GM21360 (cell line): ENCODE measurements at regions not wholly inside any gene's neighbourhood (a gene's known extent, or its start where the extent isn't known, plus 50 kb on each side); places are given as distances from the start of the nearest gene placed in this dataset.
"Not testable (repeated sequence)": the region's sequence is repeated elsewhere in the genome, so short reads cannot be mapped to it uniquely, and the experiment has no call there.

Experiments
- ATAC-seq: cut with Tn5 transposase; IDR thresholded peaks from one replicate; pipeline ENCODE4 v1.9.1; 2021; ENCODE audit warnings: mild to moderate bottlenecking, moderate library complexity; ENCODE audit not compliant: unreplicated experiment

DNA sequence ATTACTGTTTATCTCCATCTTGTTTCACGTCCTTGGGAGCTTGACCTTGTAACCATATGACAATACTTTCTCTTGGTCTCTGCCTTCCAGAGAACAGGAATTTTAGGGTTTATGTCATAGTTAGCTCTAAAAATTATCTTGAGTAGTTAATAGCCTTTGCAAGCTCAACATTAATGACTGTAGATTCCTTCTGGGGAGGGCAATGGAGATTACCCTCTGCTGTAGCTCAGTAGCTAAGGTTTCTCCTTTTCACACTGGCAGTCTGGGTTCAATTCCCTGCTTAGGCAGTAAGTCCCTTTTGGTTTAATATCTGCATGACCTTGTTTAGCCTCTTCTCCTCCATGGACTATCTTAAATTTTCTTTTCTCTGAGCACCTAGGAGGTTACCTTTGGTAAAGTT, 181.7 kb upstream of the GPR101 start:
- ATAC-seq: no peak

DNA sequence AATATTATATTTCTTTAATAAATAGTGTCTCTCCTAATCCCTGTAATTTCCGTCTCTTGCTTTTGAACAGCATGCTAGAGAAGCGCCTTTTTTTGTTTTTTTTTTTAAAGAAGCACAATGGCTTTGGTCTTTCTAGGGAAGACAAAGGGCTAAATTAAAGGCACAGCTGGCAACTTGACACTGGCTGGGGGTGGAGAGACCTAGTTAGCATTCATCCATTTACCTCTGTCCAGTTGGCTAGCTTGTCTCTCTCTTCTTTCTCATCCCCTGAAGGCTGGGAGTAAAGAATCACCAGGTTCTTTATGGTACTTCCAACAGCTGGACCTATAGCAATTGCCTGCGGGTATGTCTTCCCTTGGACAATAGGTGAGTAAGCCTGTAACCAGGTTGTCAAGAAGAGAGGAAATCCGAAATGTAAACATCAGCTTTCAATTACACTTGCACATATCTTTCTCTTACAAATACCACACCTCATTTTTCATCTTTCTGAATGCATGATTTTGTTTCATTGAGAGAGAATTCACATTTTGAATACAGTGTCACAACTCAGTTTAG, 178.4 kb upstream of the GPR101 start:
- no peak for ATAC-seq

DNA sequence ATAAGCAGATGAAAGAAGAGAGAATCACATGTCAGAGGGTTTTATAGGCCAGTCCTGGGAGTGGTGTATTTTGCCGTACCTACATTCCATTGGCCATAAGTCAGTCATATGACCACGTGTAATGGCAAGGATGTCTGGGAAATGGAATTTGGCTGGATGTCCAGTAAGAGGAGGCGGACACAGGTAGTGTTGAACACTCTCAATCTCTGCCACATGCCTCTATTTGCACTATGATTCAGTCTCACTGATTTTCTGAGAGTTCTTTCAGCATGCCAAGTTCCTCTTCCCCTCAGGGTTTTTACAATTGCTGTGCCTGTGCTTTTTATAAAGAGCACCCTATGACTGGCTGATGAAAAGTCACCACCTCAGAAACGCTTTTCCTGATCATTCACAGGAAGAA, 164.2 kb upstream of the GPR101 start:
- no peak for ATAC-seq

DNA sequence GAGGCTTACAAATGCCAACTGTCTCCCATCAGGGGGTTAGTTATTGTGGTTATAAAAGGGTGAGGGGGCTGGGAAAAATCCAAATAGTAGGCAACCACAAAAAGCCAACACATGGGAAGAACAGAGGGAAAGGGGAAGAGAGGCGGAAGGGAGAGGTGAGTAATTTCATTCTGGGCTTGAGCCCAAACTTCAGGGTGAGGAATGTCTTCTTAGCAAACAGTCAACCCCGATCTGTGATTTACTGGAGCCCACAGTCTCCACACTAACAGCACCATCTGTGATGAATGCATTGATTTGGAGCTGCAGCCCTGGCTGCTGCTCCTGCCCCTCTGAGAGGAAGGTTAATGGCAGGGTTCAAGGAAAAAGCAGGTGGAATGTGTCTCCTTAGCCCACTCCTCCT, 162.2 kb upstream of the GPR101 start:
- ATAC-seq: no peak

- no peak for ATAC-seq
Observed at GRCh38 chrX:137195296-137195695, 161.5 kb upstream of the GPR101 start.

GRCh38 chrX:137194164-137194563, 160.4 kb upstream of the GPR101 start:
- ATAC-seq: peak; percentile 93

- no peak for ATAC-seq
Observed at GRCh38 chrX:137187540-137187939, 153.7 kb upstream of the GPR101 start.

GRCh38 chrX:137178392-137178791, 144.6 kb upstream of the GPR101 start:
- no peak for ATAC-seq

DNA sequence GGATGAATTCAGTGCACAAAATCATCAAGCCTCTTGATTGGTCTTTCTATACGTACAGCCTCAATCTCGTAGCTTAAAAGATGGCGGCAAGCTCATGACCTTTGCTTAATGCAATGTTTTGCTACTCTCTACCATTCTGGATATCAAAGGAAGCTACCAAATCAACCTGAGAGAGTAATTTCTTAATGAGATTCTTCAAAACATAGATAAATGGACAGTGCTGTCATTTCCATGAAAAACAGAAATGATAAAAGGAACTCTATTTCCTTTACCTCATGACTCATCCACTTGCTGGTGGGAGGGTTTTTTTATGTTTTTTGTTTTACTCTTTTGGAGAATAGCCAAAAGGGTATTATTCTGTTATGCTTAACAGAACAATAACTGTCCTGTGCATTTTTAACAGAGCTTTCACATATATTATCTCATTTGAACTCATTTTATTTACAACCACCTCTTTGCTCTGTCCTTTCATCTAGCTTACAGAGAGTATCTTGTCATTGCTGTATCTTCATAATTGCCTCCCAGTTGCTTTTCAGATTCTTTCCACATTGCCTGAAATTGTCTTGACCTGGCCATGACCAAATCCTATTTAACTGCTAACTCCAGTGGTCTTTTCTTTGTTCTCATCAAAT, 138.6 kb upstream of the GPR101 start:
- ATAC-seq: no peak

GRCh38 chrX:137171626-137172025, 137.8 kb upstream of the GPR101 start:
- ATAC-seq: no peak

DNA sequence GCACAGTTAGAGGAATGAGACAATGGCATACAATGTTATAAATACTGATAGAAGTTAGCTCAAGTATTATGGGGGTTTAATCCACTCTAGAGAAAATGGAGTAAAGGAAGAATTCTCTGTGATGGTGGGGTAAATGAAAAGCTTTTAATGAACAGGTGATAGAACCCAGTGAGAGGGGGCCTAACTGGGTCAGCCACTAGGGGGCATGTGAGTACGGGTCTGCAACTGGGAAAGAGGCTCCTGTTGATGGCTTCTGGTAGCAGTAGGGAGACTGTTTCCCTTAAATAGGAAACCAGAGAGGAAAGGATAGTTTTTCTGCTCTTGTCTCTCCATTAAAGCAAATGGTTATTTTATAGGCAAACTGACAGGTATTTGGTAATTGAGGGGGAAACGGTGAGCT, 132.8 kb upstream of the GPR101 start:
- ATAC-seq: no peak

GRCh38 chrX:137164329-137164728, 130.5 kb upstream of the GPR101 start:
- ATAC-seq: no peak

DNA sequence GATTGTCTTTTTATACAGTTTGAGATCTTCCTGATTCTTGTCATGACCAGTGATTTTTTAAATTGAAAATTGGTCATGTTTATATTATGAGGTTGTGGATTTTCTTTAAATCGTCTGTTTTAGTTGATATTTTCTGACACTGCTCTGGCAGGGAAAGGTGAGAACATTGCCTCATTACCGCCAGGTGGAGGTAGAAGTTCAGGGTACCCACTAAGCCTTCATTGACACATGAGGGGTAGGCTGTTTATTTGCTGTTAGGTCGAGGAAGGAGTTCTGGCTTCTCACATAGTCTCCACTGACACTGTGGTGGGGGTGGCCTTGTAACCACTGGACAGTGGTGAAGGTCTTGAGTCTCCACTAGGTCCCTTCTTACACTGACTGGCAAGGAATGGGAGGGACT, 117.6 kb upstream of the GPR101 start:
- no peak for ATAC-seq

DNA sequence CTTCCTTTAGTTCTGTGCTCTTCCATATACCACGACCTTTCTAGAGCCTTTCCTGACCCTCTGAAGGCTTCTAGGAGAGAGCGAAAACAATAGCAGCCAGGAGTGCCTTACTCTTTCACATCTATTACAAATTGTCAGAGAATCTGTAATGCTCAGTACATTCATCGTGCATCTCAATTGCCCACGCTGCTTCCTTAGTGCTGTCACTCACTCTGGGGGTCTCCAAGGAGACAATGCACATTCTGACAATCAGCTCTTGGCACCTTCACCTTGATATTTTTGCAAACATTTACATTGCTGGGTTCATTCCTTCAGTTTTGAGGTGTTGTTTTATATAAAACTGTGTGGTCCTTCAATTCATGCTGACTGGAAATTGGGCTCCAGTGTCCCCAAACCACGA, 110.1 kb upstream of the GPR101 start:
- ATAC-seq: no peak

GRCh38 chrX:137122651-137123050, 88.9 kb upstream of the GPR101 start:
- ATAC-seq: not testable (repeated sequence)

DNA sequence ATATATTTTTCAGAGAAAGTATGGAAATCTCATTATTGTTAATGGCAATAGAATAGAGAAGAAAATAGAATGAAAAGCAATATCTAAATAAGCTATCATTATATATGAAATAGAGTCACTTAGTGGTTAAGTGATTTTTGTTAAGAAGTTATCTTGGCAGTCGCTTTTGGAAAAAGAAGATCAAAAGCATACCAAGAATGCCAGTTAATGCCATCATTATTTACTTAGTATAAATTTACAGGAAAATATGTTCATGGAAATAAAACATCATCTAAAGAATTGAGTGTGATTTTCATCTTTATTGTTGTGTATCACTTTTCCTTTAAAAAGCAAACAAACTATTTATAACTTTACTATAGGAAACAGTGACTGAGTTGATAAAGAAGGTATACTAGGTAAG, 85.3 kb upstream of the GPR101 start:
- ATAC-seq: no peak

DNA sequence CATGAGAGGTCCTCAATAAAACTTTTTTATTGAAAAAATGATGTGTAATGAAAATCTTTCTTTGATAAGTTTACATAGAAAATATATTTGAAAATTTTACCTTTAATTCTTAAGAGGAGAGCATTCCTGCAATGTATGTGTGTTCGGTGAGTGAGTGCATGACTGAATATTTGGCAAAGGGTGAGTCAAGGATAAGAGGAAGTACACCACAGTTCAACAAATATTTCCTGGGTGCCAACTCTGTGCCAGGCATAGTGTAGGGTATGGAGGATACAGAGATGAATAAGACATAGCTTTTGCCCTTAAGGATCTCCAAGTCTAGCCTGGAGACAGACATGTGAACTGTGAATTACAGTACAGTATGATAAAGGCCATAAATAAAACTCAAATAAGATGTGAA, 84.7 kb upstream of the GPR101 start:
- no peak for ATAC-seq

GRCh38 chrX:137118136-137118535, 84.3 kb upstream of the GPR101 start:
- no peak for ATAC-seq

DNA sequence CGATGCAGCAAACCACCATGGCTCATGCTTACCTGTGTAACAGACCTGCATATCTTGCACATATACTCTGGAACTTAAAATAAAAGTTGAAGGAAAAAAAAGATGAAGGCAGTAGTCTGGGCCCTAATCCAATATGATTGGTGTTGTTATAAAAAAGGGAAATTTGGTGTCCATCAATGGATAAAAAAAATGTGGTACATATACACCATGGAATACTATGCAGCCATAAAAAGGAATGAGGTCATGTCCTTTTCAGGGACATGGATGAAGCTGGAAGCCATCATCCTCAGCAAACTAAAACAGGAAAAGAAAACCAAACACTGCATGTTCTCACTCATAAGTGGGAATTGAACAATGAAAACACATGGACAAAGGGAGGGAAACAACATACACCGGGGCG, 74.1 kb upstream of the GPR101 start:
- ATAC-seq: not testable (repeated sequence)

DNA sequence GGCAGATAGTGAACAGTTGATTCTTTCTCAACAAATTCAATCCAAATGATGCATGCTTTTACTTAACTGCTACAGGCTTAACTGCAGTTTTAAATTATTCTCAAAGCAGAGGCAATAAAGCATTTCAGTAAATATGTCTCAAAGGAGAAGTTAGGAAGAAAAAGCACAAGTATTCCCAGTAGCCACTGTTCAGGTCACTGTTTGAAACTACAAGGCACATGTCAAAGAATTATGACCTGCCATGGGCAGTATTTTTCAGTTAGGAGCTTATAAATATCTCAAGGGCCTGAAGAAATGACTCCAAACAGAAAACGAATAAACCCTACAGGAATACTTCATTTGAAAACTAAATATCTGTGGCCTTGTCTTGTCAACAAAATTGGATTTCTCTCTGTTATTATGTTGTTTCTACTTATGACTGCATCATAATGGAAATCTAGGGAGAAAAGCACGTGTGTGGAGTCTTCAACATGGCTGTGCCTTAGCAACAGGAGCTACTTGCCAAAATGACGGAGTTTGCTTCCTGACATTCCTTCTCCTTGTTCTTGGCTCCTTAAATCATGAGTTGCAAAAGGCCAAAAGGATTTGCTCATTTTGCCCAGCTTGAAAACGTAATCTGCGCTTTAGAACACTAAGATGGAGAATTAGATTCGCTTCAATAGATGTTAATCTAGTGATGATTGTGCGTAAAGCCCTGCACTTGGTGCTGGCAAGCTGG, 67.6 kb upstream of the GPR101 start:
- no peak for ATAC-seq
